Thyroid gland (tissue), 4 donors: ENCODE measurements at regions not wholly inside any gene's neighbourhood (a gene's known extent, or its start where the extent isn't known, plus 50 kb on each side); places are given as distances from the start of the nearest gene placed in this dataset.

Experiments used
- POLR2A ChIP-seq, 2 donors: fragments of 450-650 bp; IDR thresholded peaks; one replicate each; pipeline ENCODE4 v1.6.1; 2017; ENCODE audit warnings: antibody characterized with exemption in 2 of 2, mild to moderate bottlenecking in 2 of 2, moderate library complexity in 1 of 2
- TF ChIP-seq, protein P1 (sequence below), 6 experiments: fragments of 200-600 bp in 3 of 6; fragments of 450-650 bp in 3 of 6; sonication (generic) in 3 of 6; IDR thresholded peaks; one replicate each; pipeline ENCODE4 v1.5.1; 2016 to 2019; ENCODE audit warnings: antibody characterized with exemption in 6 of 6, mild to moderate bottlenecking in 2 of 6, inconsistent platforms in 1 of 6, moderate library complexity in 1 of 6

DNA sequence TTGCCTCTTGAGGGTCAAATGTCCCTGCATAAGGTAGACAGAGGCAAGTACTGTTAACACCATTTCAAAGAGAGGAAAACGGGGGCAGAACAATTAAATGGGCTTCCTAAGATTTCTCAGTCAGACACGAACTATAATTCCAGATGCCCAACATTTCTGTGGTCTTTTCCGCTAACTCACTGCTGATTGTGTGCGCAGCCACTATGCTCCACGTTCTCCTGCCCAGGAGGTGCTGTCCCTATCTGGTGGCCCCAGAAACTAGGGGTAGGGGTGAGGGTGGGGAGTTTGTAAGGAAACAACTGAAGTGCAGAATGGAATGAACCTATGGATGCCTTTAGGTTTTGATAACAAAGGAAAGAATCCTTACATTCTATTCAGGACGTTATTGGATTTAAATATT, 86.1 kb upstream of the BACH2 start:
- TF ChIP-seq, protein P1, sequence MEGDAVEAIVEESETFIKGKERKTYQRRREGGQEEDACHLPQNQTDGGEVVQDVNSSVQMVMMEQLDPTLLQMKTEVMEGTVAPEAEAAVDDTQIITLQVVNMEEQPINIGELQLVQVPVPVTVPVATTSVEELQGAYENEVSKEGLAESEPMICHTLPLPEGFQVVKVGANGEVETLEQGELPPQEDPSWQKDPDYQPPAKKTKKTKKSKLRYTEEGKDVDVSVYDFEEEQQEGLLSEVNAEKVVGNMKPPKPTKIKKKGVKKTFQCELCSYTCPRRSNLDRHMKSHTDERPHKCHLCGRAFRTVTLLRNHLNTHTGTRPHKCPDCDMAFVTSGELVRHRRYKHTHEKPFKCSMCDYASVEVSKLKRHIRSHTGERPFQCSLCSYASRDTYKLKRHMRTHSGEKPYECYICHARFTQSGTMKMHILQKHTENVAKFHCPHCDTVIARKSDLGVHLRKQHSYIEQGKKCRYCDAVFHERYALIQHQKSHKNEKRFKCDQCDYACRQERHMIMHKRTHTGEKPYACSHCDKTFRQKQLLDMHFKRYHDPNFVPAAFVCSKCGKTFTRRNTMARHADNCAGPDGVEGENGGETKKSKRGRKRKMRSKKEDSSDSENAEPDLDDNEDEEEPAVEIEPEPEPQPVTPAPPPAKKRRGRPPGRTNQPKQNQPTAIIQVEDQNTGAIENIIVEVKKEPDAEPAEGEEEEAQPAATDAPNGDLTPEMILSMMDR (IDR thresholded peaks at IDR 0.05) = no peak
- no peak for TF ChIP-seq POLR2A (IDR thresholded peaks at IDR 0.05)
